HG02798 (cell line): ENCODE measurements at regions not wholly inside any gene's neighbourhood (a gene's known extent, or its start where the extent isn't known, plus 50 kb on each side); places are given as distances from the start of the nearest gene placed in this dataset.
"Not testable (repeated sequence)": the region's sequence is repeated elsewhere in the genome, so short reads cannot be mapped to it uniquely, and the experiment has no call there.

ENCODE experiments used
- ATAC-seq: cut with Tn5 transposase; IDR thresholded peaks from one replicate; pipeline ENCODE4 v1.9.1; 2021; ENCODE audit warnings: mild to moderate bottlenecking; ENCODE audit not compliant: unreplicated experiment, poor library complexity

GRCh38 chr10:89942217-89942616 is 240.8 kb downstream of the KIF20B start:
- peak; percentile 62 for ATAC-seq

DNA sequence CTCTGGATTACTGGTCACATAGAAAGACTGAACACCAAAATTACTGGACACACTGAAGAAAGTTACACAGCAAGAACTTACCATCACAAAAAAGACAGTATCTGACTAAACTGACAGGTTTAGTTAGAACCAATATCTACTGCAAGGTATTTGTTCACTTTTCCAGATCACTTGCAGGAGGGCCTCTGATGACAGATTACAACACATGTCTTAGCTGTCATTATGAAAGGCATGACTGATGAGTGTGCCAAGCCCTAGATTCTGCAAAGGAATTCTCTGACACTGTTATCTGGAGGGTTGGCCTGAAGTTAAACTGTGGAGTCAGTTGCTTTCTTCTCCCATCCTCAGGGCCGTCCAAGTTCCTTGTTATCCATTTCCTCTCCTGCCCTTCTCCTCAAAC is 242.7 kb downstream of the KIF20B start:
- ATAC-seq = no peak

DNA sequence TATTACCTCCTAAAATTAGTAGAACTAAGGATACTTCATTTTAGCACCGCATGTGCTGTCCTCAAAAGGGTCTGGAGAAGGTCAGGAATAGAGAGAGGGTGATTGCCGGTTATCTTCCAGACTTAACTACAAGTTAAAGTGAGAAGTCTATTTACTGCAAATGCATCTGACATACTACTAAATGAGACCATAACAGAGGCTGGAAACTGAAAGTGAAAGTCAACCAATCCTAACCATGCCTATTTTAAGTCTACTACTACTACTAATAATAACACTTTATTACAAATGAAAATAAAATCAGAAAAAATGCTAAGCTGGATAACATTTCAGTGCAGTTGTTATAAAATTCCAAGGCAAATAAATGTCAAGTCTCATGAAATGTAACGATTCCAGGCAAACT is 244.7 kb downstream of the KIF20B start:
- no peak for ATAC-seq

- ATAC-seq = no peak
Measured at GRCh38 chr10:89949496-89949895, 248.1 kb downstream of the KIF20B start.

DNA sequence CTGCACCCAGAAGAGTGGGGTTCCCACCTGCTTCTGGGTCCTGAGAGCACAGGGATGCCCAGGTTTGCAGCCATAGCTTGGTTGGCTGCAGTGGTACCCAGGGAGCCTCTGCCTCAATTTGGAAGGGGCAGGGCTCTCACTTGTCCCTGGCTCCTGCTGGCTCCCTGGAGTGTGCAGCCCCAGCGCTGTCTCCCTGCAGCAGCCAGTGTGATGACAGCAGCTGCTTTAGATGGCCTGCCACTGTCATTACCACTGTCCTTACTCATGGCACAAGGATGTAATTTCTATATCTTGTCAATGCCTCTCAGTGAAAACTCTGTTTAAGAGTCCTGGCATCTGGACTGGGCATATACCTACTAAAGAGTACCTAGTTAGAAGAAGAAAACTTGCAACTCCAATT is 250.9 kb downstream of the KIF20B start:
- ATAC-seq = no peak

- no peak for ATAC-seq
Measured at GRCh38 chr10:89952751-89953150, 251.4 kb downstream of the KIF20B start.

DNA sequence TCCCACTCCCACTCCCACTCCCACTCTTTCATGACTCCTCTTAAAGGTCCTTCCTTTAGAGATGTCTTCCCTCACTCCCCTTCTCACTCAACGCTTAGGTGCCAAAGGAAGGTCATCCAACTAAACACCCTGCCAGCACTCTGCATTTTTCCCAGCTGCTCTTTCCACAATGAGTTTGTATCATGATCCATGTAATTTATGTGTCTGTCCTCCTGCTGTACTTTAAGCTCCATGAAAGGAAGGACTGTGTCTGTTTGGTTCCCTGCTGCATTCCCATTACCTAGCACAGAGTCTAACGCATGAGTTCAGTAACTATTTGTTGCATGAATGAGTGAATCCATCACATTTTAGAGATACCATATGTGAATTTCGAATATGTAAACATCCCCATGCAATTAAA is 252.7 kb downstream of the KIF20B start:
- no peak for ATAC-seq

DNA sequence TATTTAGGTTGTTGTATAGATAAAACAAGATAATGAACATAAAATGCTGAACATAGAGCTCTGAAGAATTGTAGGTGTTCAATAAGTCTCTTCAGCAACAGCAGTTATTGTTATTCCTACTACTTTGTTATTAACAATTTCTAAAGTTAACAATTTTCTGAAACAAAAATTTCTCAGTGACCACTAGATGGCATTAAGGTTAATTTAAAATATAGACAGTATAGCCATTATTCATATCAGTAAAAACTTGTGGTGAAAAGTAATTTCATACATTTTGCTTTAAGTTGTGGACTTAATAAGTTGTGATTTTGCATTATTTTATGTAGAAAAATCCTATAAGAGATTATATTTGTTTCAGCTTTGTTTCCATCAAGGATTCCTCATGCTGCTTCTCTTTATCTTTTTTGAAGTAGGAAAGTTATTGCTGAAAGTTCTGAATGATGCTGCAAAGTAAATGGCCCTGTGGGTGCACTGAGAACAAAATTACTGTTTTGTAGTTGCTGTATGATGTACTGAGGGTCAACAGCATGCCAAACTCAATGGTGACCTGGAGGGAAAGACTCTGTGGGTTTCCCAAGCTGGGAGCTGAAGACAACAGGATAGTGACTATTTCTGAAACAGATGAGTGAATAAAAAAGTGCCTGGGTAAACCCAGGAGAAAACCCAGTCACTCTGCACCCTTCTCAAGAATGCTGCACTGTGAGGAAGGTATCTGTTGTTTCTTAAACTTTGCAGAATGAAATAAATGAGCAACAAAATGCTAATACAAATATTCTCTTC is 253.6 kb downstream of the KIF20B start:
- no peak for ATAC-seq

DNA sequence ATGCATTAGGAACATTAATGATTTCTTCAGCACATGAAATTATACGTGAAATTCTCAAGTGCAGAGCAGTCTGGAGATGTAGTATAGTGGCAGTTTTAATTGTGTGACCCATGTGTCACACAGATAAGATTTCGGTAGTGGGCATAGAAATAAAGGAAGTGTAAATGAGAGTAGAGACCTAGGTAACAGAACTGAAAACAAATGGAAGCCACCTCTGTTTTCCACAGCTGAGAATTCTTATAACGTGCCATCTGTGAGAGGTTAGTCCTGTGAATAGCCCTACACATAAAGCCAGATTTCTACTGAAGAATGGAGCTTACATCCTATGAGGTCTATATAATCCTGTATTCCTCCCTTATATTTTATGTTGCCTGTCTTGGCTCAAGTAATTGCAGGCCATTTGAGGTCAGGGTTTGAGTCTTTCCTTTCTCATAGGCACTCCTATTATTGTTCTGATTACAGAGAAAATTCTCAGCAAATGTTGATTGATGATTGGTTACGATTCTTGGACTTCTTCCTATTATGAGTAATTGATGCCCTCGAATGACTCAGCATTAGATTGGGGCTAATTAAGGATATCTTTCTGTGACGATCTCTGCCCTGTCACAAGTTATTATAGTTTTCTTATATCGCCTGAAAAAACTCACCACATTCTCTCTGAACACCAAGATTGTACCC is 258.2 kb downstream of the KIF20B start:
- no peak for ATAC-seq

DNA sequence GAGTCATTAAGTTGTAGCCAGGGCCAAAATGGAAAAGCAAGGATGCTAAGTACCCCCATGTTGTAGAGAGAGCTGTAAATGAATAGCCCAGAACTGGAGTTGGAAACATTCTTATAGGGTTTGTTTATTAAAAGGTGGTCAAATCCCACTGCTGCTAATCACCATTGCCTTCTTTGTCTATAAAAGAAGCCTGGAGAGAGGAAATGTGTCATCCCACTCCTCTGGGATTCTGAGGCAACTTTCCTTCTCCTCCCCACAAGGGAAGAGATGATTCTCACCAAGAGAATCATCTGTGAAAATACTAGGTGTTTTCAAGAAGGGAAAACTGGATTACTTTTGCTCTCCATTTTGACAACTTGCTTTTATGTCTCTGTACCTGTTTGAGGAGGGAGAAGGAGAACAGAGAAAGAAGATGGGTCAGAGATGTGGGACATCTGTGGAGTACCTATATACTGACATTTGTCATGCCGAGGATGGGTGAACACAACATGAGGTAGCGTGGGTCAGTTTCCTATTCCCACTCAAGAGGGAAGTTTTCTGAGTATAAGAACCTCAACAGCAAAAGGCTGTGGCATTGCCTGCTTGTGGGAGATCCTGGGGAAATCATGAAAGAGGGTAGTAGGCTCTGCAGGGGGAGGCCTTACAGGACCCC is 262.2 kb downstream of the KIF20B start:
- no peak for ATAC-seq

DNA sequence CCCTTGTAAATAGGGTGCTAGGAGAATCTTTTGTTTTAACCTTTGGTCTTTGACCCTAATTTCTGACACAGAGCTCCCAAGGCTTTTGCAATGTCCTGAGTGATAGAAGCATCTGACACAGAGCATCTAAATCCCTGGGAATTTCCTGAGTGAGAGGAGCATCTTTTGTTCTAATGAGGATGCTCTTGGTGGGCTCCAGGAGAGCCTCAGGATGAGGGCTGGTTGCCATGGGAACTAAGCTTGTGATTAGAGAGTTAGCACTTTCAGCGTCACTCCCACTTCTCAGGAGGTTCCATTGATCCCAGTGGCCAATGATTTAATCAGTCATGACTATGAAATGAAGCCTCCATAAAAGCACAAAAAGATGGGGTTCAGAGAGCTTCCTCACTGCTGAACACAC is 264.8 kb downstream of the KIF20B start:
- ATAC-seq = no peak

- no peak for ATAC-seq
Measured at GRCh38 chr10:89973326-89973725, 271.9 kb downstream of the KIF20B start.

- no peak for ATAC-seq
Measured at GRCh38 chr10:89975071-89975470, 273.7 kb downstream of the KIF20B start.

DNA sequence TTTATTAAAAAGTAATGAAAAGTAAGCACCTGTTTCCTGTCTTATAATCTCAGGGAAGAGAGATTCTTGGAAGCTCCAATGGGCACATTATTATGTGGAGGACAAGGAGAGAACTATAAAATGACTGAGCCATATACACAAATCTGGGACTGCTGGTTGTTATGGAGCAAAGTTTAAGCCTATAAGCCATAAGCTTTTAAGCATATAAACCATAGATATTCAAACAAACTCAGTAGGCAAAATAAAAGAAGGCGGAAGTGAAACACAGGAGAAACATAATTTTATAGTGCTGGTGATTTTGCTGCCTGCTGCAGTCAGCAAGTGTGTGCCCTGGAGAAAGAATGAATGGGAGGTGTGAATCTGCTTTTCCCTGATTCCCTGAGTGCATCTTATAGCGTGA is 274.4 kb downstream of the KIF20B start:
- ATAC-seq = no peak

DNA sequence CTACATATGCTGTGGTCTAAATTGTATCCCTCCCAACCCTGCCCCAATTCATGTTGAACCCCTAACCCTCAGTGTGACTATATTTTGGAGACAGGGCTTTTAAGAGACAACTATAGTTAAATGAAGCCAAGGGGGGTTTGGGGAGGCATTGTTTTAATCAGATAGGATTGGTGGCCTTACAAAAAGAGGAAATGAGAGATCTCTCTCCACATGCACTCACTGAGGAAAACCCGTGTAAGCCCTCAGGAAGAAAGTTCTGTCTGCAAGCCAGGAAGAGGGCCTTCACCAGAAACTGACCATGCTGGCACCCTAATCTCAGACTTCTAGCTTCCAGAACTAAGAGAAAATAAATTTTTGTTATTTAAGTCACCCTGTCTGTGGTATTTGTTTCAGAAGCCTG is 276.7 kb downstream of the KIF20B start:
- ATAC-seq = no peak

GRCh38 chr10:89979726-89980125 is 278.3 kb downstream of the KIF20B start:
- no peak for ATAC-seq

- ATAC-seq = no peak
Measured at GRCh38 chr10:89980166-89980565, 278.8 kb downstream of the KIF20B start.

DNA sequence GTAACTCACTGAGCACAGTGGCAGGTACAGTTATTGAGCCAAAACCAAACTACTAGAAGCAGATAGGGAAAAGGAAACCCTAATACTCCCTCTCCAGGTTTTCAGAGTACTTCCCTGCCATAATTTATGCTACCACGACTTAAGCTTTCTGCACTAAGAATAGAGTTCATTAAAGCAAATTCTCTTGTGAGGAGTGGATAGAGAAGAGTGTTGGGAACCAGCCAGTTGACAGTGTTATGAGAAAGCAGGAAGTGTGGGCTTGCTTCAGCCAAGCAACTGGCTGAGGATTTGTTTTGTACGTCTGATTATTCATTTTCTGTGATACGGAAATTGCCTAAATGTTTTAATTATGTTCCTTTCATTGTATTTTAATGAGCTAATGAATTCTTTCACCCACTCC is 280.5 kb downstream of the KIF20B start:
- no peak for ATAC-seq

DNA sequence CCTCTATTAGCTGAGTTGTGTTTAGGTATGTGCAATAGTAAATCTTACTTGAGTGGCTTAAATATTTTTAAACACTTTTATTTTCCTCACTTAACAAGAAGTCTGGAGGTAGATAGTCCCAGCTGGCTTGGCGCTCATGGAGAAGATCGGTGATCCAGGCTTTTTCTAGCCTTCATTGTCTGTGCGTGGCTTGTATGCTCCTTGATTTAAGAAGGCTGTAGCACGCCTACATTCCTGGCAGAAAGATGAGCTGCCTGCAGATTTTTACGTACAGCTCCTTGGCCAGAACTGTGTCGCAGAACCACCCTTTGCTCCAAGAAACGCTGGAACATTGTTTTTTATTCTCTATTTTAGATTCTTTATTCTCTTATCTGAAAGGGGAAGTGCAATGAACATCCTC is 284.1 kb downstream of the KIF20B start:
- ATAC-seq = no peak

DNA sequence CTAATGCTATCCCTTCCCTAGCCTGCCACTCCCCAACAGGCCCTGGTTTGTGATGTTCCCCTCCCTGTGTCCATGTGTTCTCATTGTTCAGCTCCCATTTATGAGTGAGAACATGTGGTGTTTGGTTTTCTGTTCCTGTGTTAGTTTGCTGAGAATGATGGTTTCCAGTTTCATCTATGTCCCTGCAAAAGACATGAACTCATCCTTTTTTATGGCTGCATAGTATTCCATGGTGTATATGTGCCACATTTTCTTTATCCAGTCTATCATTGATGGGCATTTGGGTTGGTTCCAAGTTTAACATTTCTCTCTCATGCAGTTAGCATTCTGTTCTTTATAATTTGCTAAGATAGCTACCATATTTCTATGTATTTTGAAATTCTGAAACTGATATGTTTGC is 287.0 kb downstream of the KIF20B start:
- not testable (repeated sequence) for ATAC-seq

DNA sequence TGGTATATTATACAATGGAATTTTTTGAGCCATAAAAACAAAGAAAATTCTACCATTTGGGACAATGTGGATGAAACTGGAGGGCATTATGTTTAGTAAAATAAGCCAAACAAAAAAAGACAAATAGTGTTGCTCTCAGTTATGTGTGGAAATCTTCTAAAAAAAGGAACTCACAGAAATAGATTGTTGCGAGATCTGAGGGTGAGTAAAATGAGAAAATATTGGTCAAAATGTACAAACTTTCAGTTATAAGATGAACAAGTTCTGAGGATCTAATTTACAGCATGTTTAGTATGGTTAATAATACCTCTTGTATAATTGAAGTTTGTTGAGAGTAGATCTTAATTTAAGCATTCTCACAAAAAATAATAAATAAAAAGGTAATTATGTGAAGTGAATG is 291.2 kb downstream of the KIF20B start:
- no peak for ATAC-seq

DNA sequence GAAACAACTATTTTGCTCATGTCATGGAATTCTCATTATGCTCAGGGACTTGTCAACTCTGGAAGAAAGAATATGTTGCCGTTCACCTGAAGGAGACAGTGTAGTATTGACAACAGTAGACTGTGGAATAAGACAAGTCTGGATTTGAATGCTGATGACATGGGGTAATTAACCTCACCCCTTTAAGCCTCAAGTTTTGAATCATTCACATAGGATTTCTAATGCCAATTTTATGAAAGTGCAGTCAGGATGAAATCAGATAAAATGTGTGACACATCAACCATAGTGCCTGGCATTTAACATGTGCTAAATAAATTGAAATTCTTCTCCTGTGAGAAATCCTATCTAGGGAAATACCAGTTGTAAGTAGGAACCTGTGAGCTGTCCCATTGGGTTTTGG is 305.8 kb downstream of the KIF20B start:
- no peak for ATAC-seq
